Natural killer cell (primary cell): ENCODE measurements at regions not wholly inside any gene's neighbourhood (a gene's known extent, or its start where the extent isn't known, plus 50 kb on each side); places are given as distances from the start of the nearest gene placed in this dataset.
"Not testable (repeated sequence)": the region's sequence is repeated elsewhere in the genome, so short reads cannot be mapped to it uniquely, and the experiment has no call there.

Experiments
- ATAC-seq, 3 donors: fragments of 150-1000 bp in 2 of 3; fragments of 200-7000 bp in 1 of 3; cut with Tn5 transposase; 1 replicate in 1 of 3; 2 replicates in 2 of 3; pipeline ENCODE4 v1.10.0; 2021; ENCODE audit warnings: mild to moderate bottlenecking in 2 of 3, moderate library complexity in 2 of 3
- DNase-seq, 2 donors: peaks; one replicate each; pipeline versions ENCODE4 v3.0.0 to v3.0.0-alpha.2; 2013 to 2021; ENCODE audit warnings: mixed read lengths in 1 of 2
- H3K27ac ChIP-seq: one replicate; pipeline ENCODE4 v1.5.1; 2013; ENCODE audit warnings: mild to moderate bottlenecking, low read length
- H3K27me3 ChIP-seq: one replicate; pipeline ENCODE4 v1.6.1; 2013; ENCODE audit warnings: low read length; ENCODE audit not compliant: control insufficient read depth, insufficient read depth
- H3K36me3 ChIP-seq: one replicate; pipeline ENCODE4 v1.6.1; 2013; ENCODE audit warnings: low read length; ENCODE audit not compliant: control insufficient read depth, insufficient read depth
- H3K4me1 ChIP-seq: one replicate; pipeline ENCODE4 v1.6.1; 2013; ENCODE audit warnings: low read length; ENCODE audit not compliant: control insufficient read depth, insufficient read depth
- H3K4me3 ChIP-seq: one replicate; pipeline ENCODE4 v1.5.1; 2013; ENCODE audit warnings: low read length
- H3K9me3 ChIP-seq: one replicate; pipeline ENCODE4 v1.6.1; 2013; ENCODE audit warnings: low read length; ENCODE audit not compliant: control insufficient read depth, insufficient read depth
- H3K27ac Mint-ChIP-seq, 2 donors: one replicate each; pipeline ENCODE4 v1.8.0; 2022; ENCODE audit warnings: mild to moderate bottlenecking in 2 of 2, mixed read lengths in 2 of 2, moderate library complexity in 1 of 2
- H3K27me3 Mint-ChIP-seq, 2 donors: one replicate each; pipeline ENCODE4 v1.8.0; 2022; ENCODE audit warnings: low read depth in 2 of 2, mixed read lengths in 2 of 2
- H3K36me3 Mint-ChIP-seq: one replicate; pipeline ENCODE4 v1.8.0; 2022; ENCODE audit warnings: mixed read lengths
- H3K4me1 Mint-ChIP-seq, 2 donors: one replicate each; pipeline ENCODE4 v1.8.0; 2022; ENCODE audit warnings: mixed read lengths in 2 of 2
- H3K4me3 Mint-ChIP-seq: one replicate; pipeline ENCODE4 v1.8.0; 2022; ENCODE audit warnings: mild to moderate bottlenecking, moderate library complexity, mixed read lengths
- H3K9me3 Mint-ChIP-seq, 2 donors: one replicate each; pipeline ENCODE4 v1.8.0; 2022; ENCODE audit warnings: mixed read lengths in 2 of 2
- CTCF ChIP-seq: fragments of 200-600 bp; IDR thresholded peaks from one replicate; pipeline ENCODE4 v1.8.0; 2022; ENCODE audit warnings: antibody characterized with exemption
- WGBS: methylation state at CpG from one replicate; pipeline ENCODE4 v1.1.7; 2013; ENCODE audit warnings: missing lambda C conversion rate; ENCODE audit not compliant: insufficient coverage; 5-methylcytosine and 5-hydroxymethylcytosine counted together
- intact Hi-C: fragments of 100-400 bp; cut with micrococcal nuclease; formaldehyde crosslinking; loops from one replicate; pipeline ENCODE4 v1.14.2; 2022

DNA sequence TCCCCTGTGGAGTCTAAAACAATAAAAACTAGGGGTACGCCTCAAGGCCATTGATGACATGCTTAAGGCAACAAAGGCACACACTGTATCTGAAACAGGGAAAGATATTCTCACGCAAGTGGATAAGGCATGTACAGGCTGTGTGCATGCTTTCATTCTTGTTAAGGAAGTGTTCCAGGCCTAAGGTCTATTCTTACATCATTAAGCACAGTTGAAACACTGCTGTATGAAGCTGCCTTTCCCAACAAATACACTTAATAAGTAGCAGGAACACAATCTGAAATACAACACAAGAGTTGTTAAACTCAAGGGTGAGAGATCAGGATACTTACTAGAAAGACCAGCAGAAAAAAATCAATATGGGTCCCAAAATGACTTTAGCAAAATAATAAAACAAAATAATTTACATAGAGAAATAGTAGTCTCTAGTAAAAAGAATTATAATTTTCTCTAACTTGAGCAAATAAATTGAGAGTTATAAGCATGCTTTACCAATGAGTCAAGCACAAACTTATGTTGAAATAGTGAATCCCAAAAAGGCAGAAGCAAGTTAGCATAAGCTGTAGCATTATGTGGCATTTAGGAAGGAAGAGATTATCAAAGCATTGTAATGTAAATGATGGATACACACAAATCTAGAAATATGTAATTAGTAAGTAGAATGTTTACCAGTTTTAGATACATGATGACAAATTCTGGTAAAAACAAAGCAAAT lies 796.9 kb downstream of the SLITRK1 start:
- Mint-ChIP-seq H3K4me1 (no peaks in the 10 kb centered on the region), H3K27ac (no peak overlapping the region), H3K9me3 (peaks cover 12 to 31% of the 10 kb centered on the region in 2 donors), H3K4me3 (no peak overlapping the region), H3K36me3 (peaks cover 8% of the 10 kb centered on the region), H3K27me3 (no peaks in the 10 kb centered on the region)
- TF ChIP-seq CTCF, result no peak
- no peak for DNase-seq
- no peaks in the 10 kb centered on the region for H3K36me3 ChIP-seq
- H3K27ac ChIP-seq, result no peak overlapping the region
- no peak for ATAC-seq
- no peaks in the 10 kb centered on the region for H3K27me3 ChIP-seq
- 92% methylated on average over 2 of the region's 2 CpGs for WGBS
- peaks cover 9% of the 10 kb centered on the region for H3K9me3 ChIP-seq
- H3K4me1 ChIP-seq, result no peaks in the 10 kb centered on the region
- intact Hi-C loops, result no loop called here
- H3K4me3 ChIP-seq, result no peak overlapping the region

DNA sequence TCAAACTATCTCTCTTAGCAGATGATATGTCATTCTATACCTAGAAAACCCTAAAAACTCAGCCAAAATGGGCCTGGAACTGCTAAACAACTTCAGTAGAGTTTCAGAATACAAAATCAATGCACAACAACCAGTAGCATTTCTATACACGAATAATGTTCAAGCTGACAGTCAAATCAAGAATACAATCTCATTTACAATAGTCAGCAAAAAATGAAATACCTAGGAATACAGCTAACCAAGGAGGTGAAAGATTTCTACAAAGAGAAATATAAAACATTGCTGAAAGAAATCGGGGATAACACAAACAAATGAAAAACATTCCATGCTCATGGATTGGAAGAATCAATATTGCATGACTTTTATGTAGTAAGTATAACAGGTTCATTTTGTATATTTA lies 804.8 kb downstream of the SLITRK1 start:
- Histone ChIP-seq H3K9me3 (peaks cover 3% of the 10 kb centered on the region), H3K4me3 (no peak overlapping the region), H3K4me1 (no peaks in the 10 kb centered on the region), H3K27ac (no peak overlapping the region), H3K36me3 (no peaks in the 10 kb centered on the region), H3K27me3 (no peaks in the 10 kb centered on the region)
- H3K9me3 Mint-ChIP-seq, result peaks cover 14 to 15% of the 10 kb centered on the region in 2 donors
- H3K4me3 Mint-ChIP-seq, result no peak overlapping the region
- TF ChIP-seq CTCF, result no peak
- no peak for DNase-seq
- WGBS, result 75% methylated on average over 1 of the region's 2 CpGs
- no peak for ATAC-seq
- no peaks in the 10 kb centered on the region for H3K36me3 Mint-ChIP-seq
- intact Hi-C loops, result no loop called here
- no peaks in the 10 kb centered on the region for H3K27me3 Mint-ChIP-seq
- no peak overlapping the region for H3K27ac Mint-ChIP-seq
- no peaks in the 10 kb centered on the region for H3K4me1 Mint-ChIP-seq

DNA sequence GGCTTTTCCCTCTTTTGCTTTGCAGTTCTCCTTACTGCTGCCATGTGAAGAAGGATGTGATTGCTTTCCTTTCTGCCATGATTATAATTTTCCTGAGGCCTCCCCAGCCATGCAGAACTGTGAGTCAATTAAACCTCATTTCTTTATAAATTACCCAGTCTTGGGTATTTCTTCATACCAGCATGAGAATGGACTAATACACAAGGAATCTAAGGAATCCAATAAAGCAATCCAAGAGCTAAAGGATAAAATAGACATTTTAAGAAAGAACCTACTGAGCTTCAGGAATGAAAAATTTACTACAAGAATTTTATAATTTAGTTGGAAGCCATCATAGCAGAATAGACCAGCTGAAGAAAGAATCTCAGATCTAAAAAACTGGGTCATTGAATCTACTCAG lies 808.3 kb downstream of the SLITRK1 start:
- intact Hi-C loops, H3K4me1 ChIP-seq, H3K4me3 Mint-ChIP-seq, H3K27ac Mint-ChIP-seq, H3K4me3 ChIP-seq, ATAC-seq, H3K36me3 Mint-ChIP-seq, H3K36me3 ChIP-seq, H3K27ac ChIP-seq, DNase-seq, H3K4me1 Mint-ChIP-seq, H3K27me3 Mint-ChIP-seq, H3K27me3 ChIP-seq: not testable (repeated sequence)
- peaks cover 9 to 11% of the 10 kb centered on the region in 2 donors for H3K9me3 Mint-ChIP-seq
- peaks cover 12% of the 10 kb centered on the region for H3K9me3 ChIP-seq

DNA sequence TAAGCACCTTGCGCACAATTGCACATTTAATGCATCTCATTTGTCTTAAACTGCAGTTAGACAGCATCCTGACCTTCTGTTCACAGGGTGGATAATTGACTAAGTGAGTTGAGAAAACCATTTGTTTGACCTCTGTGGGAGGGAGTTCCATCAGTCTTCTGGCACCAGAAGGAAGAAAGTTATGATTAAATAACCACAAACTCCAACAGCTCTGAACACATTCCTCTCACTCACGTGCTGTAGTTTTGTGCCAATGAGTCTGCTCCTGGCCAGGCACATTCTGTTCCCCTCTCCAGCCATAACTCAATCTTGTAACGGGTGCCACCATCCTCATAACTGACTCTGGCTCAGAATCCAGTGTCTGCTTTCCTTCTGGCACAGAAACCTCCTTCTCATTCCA lies 817.2 kb downstream of the SLITRK1 start:
- Histone ChIP-seq H3K27ac (no peak overlapping the region), H3K27me3 (no peaks in the 10 kb centered on the region), H3K4me1 (no peaks in the 10 kb centered on the region), H3K4me3 (no peak overlapping the region), H3K36me3 (no peaks in the 10 kb centered on the region), H3K9me3 (no peaks in the 10 kb centered on the region)
- intact Hi-C loops, result no loop called here
- TF ChIP-seq CTCF, result no peak
- 54% methylated on average over 3 of the region's 3 CpGs for WGBS
- no peaks in the 10 kb centered on the region for H3K27me3 Mint-ChIP-seq
- H3K4me3 Mint-ChIP-seq, result no peak overlapping the region
- H3K4me1 Mint-ChIP-seq, result no peaks in the 10 kb centered on the region
- DNase-seq (no peak), ATAC-seq (no peak)
- no peak overlapping the region for H3K27ac Mint-ChIP-seq
- no peaks in the 10 kb centered on the region for H3K36me3 Mint-ChIP-seq
- peaks cover 14 to 21% of the 10 kb centered on the region in 2 donors for H3K9me3 Mint-ChIP-seq
